Liver (tissue), 8 donors: ENCODE measurements at regions not wholly inside any gene's neighbourhood (a gene's known extent, or its start where the extent isn't known, plus 50 kb on each side); places are given as distances from the start of the nearest gene placed in this dataset.

Source experiments
- DNase-seq: peaks from one replicate; pipeline ENCODE4 v3.0.0-alpha.2; 2017; ENCODE audit warnings: low spot score
- H3K27ac ChIP-seq, 2 donors: one replicate each; pipeline ENCODE4 v1.7.0; 2013; ENCODE audit warnings: inconsistent platforms in 2 of 2, low read length in 2 of 2, control low read depth in 1 of 2, low read depth in 1 of 2, mild to moderate bottlenecking in 1 of 2
- H3K27me3 ChIP-seq, 4 donors: one replicate each; pipeline versions ENCODE4 v1.6.1 to v1.7.0; 2013; ENCODE audit warnings: low read length in 3 of 4, inconsistent platforms in 1 of 4, mild to moderate bottlenecking in 1 of 4, moderate library complexity in 1 of 4; ENCODE audit not compliant: control insufficient read depth in 4 of 4, insufficient read depth in 4 of 4
- H3K36me3 ChIP-seq, 4 donors: one replicate each; pipeline versions ENCODE4 v1.6.1 to v1.7.0; 2013; ENCODE audit warnings: low read length in 3 of 4, mild to moderate bottlenecking in 3 of 4, low read depth in 1 of 4, moderate library complexity in 1 of 4; ENCODE audit not compliant: control insufficient read depth in 4 of 4, insufficient read depth in 3 of 4
- H3K4me1 ChIP-seq, 4 donors: one replicate each; pipeline versions ENCODE4 v1.6.1 to v1.7.0; 2013; ENCODE audit warnings: low read length in 3 of 4, mild to moderate bottlenecking in 3 of 4, moderate library complexity in 1 of 4; ENCODE audit not compliant: control insufficient read depth in 4 of 4, insufficient read depth in 4 of 4
- H3K4me3 ChIP-seq, 3 donors: one replicate each; pipeline versions ENCODE4 v1.6.1 to v1.7.0; 2013; ENCODE audit warnings: low read length in 3 of 3, control low read depth in 1 of 3, low read depth in 1 of 3, mild to moderate bottlenecking in 1 of 3
- H3K9ac ChIP-seq, 2 donors: one replicate each; pipeline ENCODE4 v1.7.0; 2013; ENCODE audit warnings: low read length in 2 of 2, mild to moderate bottlenecking in 2 of 2, moderate library complexity in 2 of 2, control low read depth in 1 of 2, low read depth in 1 of 2
- H3K9me3 ChIP-seq, 4 donors: one replicate each; pipeline versions ENCODE4 v1.6.1 to v1.7.0; 2013; ENCODE audit warnings: low read length in 3 of 4; ENCODE audit not compliant: control insufficient read depth in 4 of 4
- ATF3 ChIP-seq: IDR thresholded peaks from 2 replicates; pipeline ENCODE4 v1.6.1; 2016; ENCODE audit warnings: antibody characterized with exemption
- EGR1 ChIP-seq, 2 donors: IDR thresholded peaks; 2 replicates each; pipeline ENCODE4 v1.6.1; 2016 to 2018; ENCODE audit warnings: antibody characterized with exemption in 2 of 2, low read depth in 2 of 2
- FOXA1 ChIP-seq: IDR thresholded peaks from 2 replicates; pipeline ENCODE4 v1.6.1; 2016; ENCODE audit warnings: antibody characterized with exemption
- GABPA ChIP-seq, 2 donors: IDR thresholded peaks in 1 of 2; conservative IDR thresholded peaks in 1 of 2; 2 replicates each; pipeline ENCODE4 v1.6.1; 2016; ENCODE audit warnings: antibody characterized with exemption in 2 of 2, mild to moderate bottlenecking in 1 of 2, moderate library complexity in 1 of 2
- HNF4A ChIP-seq, 2 donors: conservative IDR thresholded peaks; 2 replicates each; pipeline ENCODE4 v1.6.1; 2016; ENCODE audit warnings: antibody characterized with exemption in 2 of 2, mild to moderate bottlenecking in 2 of 2
- HNF4G ChIP-seq: IDR thresholded peaks from 2 replicates; pipeline ENCODE4 v1.6.1; 2016; ENCODE audit warnings: antibody characterized with exemption
- JUND ChIP-seq, 2 donors: IDR thresholded peaks; 2 replicates each; pipeline ENCODE4 v1.6.1; 2016; ENCODE audit warnings: antibody characterized with exemption in 2 of 2
- MAX ChIP-seq: IDR thresholded peaks from 2 replicates; pipeline ENCODE4 v1.6.1; 2016; ENCODE audit warnings: antibody characterized with exemption
- NR2F2 ChIP-seq: IDR thresholded peaks from 2 replicates; pipeline ENCODE4 v1.6.1; 2016; ENCODE audit warnings: antibody characterized with exemption
- RXRA ChIP-seq, 2 donors: IDR thresholded peaks; 2 replicates each; pipeline ENCODE4 v1.6.1; 2017 to 2018; ENCODE audit warnings: antibody characterized with exemption in 2 of 2, mild to moderate bottlenecking in 1 of 2
- SP1 ChIP-seq: IDR thresholded peaks from 2 replicates; pipeline ENCODE4 v1.6.1; 2018; ENCODE audit warnings: antibody characterized with exemption, mild to moderate bottlenecking
- TAF1 ChIP-seq: conservative IDR thresholded peaks from 2 replicates; pipeline ENCODE4 v1.6.1; 2016; ENCODE audit warnings: antibody characterized with exemption, mild to moderate bottlenecking
- YY1 ChIP-seq: IDR thresholded peaks from 2 replicates; pipeline ENCODE4 v1.6.1; 2016; ENCODE audit warnings: antibody characterized with exemption, mild to moderate bottlenecking
- WGBS: extraction: QIAGEN DNeasy Blood & Tissue Kit; methylation state at CpG from one replicate; pipeline ENCODE4 v1.1.7; 2013; 5-methylcytosine and 5-hydroxymethylcytosine counted together
- TF ChIP-seq, protein P1 (sequence below): fragments of 150-350 bp; IDR thresholded peaks from 2 replicates; pipeline ENCODE4 v1.5.1; 2017; ENCODE audit warnings: improper control_type of control experiment, low read depth, low read length; ENCODE audit not compliant: missing input control
- TF ChIP-seq, protein P2 (sequence below): IDR thresholded peaks from 2 replicates; pipeline ENCODE4 v1.6.1; 2016; ENCODE audit warnings: antibody characterized with exemption, mild to moderate bottlenecking
- donor health status: healthy.
- donor health status: healthy.
- donor health status: healthy.
- donor health status: healthy.
- donor health status: healthy.

DNA sequence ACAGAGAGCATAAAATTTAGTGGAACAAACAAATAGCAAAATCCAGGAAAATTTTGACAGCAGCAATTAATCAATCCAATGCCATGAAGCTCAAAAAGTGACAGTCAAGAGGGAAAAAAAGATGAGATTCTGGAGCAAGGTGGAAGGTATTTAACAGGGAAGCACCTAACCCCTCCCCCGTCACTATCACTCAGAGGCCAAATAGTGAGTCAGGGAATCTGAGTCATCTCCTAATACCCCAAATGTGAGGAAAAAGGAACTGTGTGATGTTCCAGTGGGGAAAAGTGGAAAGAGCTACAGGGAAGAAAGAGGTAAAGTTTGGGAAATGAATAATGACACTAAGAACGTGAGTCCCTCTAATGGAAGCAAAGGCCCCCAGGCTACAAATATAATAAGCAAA lies 113.2 kb upstream of the PHF14 start:
- no peaks in the 10 kb centered on the region for H3K4me1 ChIP-seq
- H3K4me3 ChIP-seq: no peak overlapping the region
- DNase-seq: no peak
- peaks cover 0 to 3% (median 0%) of the 10 kb centered on the region in 4 donors for H3K27me3 ChIP-seq
- TF ChIP-seq MAX (no peak), SP1 (no peak), EGR1 (IDR thresholded peaks at IDR 0.05; ENCODE audit: low read depth in 2 of 2) (no peak), JUND (IDR thresholded peaks at IDR 0.05) (no peak), YY1 (no peak), HNF4G (no peak), TAF1 (no peak), FOXA1 (no peak), HNF4A (conservative IDR thresholded peaks at IDR 0.05) (no peak), GABPA (IDR thresholded peaks at IDR 0.05 in 1 of 2, conservative IDR thresholded peaks at IDR 0.05 in 1 of 2) (no peak), NR2F2 (no peak), RXRA (IDR thresholded peaks at IDR 0.05) (no peak)
- TF ChIP-seq, protein P1, sequence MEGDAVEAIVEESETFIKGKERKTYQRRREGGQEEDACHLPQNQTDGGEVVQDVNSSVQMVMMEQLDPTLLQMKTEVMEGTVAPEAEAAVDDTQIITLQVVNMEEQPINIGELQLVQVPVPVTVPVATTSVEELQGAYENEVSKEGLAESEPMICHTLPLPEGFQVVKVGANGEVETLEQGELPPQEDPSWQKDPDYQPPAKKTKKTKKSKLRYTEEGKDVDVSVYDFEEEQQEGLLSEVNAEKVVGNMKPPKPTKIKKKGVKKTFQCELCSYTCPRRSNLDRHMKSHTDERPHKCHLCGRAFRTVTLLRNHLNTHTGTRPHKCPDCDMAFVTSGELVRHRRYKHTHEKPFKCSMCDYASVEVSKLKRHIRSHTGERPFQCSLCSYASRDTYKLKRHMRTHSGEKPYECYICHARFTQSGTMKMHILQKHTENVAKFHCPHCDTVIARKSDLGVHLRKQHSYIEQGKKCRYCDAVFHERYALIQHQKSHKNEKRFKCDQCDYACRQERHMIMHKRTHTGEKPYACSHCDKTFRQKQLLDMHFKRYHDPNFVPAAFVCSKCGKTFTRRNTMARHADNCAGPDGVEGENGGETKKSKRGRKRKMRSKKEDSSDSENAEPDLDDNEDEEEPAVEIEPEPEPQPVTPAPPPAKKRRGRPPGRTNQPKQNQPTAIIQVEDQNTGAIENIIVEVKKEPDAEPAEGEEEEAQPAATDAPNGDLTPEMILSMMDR: no peak
- TF ChIP-seq, protein P2, sequence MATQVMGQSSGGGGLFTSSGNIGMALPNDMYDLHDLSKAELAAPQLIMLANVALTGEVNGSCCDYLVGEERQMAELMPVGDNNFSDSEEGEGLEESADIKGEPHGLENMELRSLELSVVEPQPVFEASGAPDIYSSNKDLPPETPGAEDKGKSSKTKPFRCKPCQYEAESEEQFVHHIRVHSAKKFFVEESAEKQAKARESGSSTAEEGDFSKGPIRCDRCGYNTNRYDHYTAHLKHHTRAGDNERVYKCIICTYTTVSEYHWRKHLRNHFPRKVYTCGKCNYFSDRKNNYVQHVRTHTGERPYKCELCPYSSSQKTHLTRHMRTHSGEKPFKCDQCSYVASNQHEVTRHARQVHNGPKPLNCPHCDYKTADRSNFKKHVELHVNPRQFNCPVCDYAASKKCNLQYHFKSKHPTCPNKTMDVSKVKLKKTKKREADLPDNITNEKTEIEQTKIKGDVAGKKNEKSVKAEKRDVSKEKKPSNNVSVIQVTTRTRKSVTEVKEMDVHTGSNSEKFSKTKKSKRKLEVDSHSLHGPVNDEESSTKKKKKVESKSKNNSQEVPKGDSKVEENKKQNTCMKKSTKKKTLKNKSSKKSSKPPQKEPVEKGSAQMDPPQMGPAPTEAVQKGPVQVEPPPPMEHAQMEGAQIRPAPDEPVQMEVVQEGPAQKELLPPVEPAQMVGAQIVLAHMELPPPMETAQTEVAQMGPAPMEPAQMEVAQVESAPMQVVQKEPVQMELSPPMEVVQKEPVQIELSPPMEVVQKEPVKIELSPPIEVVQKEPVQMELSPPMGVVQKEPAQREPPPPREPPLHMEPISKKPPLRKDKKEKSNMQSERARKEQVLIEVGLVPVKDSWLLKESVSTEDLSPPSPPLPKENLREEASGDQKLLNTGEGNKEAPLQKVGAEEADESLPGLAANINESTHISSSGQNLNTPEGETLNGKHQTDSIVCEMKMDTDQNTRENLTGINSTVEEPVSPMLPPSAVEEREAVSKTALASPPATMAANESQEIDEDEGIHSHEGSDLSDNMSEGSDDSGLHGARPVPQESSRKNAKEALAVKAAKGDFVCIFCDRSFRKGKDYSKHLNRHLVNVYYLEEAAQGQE: no peak
- H3K27ac ChIP-seq: no peak overlapping the region
- WGBS: 64% methylated on average over 2 of the region's 2 CpGs
- H3K9me3 ChIP-seq: no peaks in the 10 kb centered on the region
- H3K9ac ChIP-seq: no peak overlapping the region
- no peaks in the 10 kb centered on the region for H3K36me3 ChIP-seq

DNA sequence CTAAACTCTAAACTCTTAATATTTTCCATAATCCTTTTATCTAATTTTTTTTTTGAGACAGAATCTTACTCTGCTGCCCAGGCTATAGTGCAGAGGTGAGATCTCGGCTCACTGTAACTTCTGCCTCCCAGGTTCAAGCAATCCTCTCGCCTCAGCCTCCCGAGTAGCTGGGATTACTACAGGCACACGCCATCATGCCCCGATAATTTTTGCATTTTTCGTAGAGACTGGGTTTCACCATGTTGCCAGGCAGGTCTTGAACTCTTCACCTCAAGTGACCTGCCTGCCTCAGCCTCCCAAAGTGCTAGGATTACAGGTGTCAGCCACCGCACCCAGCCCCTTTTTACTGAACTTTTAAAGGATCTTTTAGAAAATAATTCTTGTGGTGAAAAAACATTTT lies 110.2 kb upstream of the PHF14 start:
- TF ChIP-seq NR2F2 (no peak), TAF1 (no peak), RXRA (IDR thresholded peaks at IDR 0.05) (no peak), HNF4A (conservative IDR thresholded peaks at IDR 0.05) (no peak), FOXA1 (no peak), ATF3 (no peak)
- TF ChIP-seq, protein P2: no peak
- no peak overlapping the region for H3K4me3 ChIP-seq
- no peak for DNase-seq
- no peaks in the 10 kb centered on the region for H3K27me3 ChIP-seq
- no peaks in the 10 kb centered on the region for H3K9me3 ChIP-seq
- WGBS: 88% methylated on average over 7 of the region's 7 CpGs
- no peaks in the 10 kb centered on the region for H3K4me1 ChIP-seq
- no peak overlapping the region for H3K9ac ChIP-seq
- no peaks in the 10 kb centered on the region for H3K36me3 ChIP-seq
- no peak overlapping the region for H3K27ac ChIP-seq
